Activated CD8-positive, alpha-beta memory T cell treated with anti-CD3 and anti-CD28 coated beads for 24 hours (primary cell): ENCODE measurements at regions not wholly inside any gene's neighbourhood (a gene's known extent, or its start where the extent isn't known, plus 50 kb on each side); places are given as distances from the start of the nearest gene placed in this dataset.
"Not testable (repeated sequence)": the region's sequence is repeated elsewhere in the genome, so short reads cannot be mapped to it uniquely, and the experiment has no call there.

Experiments used
- DNase-seq: peaks from one replicate; pipeline ENCODE4 v3.0.0-alpha.2; 2020

DNA sequence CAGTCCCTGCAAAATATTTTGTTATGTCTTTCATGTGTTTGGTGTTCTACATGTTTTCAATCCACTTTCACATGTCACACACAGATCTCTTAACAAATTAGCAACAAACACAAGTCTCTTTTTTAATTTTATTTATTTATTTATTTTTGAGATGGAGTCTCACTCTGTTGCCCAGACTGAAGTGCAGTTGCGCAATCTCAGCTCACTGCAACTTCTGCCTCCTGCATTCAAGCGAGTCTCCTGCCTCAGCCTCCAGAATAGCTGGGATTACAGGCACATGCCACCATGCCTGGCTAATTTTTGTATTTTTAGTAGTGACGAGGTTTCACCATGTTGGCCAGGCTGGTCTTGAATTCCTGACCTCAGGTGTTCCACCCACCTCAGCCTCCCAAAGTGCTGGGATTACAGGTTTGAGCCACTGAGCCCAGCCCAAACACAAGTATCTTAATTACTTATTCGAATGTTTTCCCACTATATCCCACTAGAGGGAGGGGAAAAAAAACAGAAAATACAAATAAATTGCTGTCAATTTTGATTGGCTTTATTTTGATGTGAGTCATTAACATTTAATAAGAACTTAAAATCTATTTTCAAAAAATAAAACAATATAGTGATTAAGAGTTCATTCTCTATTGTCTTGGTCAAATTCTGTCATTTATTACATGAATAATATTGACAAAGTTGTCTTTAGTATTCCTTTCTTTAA lies 1641.0 kb upstream of the CELF4 start:
- DNase-seq = not testable (repeated sequence)

DNA sequence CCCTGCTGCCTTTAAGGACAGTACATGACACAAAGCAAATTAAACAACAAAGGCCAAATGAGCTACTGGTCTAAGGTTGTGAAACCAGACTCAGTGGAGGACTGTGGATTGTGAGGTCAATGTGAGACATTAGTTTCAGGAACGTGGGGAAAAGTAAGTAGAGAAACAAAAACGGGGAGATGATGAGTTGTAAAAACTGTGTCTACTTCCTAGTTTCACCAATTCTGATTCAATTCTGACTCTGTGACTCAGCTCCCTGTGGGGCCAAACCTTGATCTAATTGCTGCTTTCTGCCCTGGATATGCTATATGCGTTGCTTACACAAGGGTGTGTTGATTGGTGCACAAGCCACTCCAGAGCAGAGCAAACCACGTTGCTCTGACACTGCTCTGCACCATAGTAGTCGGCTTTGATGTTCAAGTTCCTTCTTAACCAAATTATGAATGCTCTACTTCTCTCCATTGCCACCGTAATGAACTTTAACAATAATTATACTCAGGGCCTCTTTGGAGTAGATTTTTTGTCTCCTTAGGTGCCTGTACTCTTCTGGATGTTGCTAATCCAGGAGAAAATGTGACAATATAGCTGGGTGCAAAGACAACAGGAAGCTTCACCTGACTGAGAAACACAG lies 1640.1 kb upstream of the CELF4 start:
- DNase-seq = no peak

GRCh38 chr18:39200153-39200552 lies 1634.6 kb upstream of the CELF4 start:
- DNase-seq = no peak

DNA sequence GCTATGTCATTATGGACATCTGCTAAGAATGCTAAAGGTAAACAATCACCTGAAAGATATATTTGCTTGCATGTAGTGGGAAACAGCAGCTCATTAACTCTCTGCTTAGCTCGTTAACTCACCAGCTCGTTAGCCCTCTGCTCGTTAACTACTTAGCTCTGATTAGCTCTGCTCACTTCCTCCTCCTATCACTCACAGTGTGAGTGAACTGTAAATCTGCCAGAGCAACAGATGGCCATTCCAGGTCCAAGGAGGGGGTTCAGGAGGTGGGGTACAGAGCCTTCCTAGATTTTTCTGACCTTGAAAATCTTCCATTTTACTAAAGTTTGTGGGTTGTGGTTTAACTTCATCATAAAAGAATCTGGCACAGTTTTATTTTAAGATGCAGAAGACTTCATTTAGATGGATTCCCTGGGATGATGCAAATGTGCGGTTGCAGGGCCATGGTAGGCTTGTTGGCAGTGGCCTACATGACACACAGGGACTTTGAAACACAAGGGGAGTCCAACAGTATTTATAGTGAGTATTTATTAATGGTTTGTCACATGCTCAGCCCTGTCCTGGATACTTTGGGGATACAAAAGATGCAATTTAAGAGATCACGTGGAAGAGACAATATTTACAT lies 1633.7 kb upstream of the CELF4 start:
- DNase-seq = no peak

- DNase-seq = no peak
Measured at GRCh38 chr18:39198376-39198775, 1632.8 kb upstream of the CELF4 start.

DNA sequence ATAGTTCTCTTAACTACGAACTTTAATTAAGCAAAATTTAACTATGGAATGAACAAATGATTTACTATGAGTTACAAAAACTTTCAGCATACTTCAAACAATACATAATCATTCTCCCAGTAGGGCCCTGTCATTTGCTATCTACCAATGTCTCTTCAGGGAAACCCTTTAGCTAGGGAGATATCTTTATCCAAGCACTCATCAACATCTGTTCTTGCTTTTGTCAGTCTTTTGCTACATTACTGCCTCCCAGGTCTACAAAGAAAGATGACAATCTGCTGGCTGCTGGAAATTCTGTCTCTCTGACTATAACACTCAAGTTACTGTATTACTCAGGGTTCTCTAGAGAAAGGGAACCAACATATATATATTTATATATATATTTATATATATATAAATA lies 1626.3 kb upstream of the CELF4 start:
- no peak for DNase-seq

DNA sequence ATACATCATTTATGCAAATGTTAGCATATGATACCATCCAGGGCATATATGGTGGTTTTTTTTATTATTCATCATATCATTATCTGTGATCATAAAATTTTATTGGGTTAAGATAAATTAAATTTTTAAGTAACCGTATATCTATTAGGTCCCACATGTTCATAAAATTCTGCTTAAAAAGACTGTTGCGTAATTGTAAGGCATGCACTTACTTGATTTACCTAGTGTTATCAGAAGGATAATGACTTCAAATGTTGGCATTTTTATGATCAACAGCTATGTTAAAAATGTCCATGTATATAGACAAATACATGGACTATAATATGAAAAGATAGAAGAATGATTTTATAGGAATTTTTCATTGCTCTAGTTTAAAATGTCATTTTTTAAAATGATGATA lies 1625.5 kb upstream of the CELF4 start:
- no peak for DNase-seq

DNA sequence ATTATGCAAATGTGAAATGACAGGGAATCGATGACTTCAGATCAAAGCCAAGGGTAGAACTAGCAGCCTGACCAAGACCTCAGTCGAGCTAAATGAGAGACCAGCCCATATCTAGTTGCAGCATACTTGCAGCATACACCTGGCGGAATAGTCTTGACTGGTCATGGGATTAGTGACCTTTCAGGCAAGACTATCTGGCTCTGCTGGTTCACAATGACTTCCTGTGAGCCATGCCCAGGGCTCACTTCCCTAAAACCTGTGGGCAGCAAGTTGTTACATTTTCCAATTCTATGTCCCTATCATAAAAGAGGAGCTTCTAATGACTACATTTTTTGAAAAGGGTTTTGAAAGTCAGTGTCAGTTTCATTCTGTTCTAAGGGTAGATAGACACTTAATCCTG lies 1624.9 kb upstream of the CELF4 start:
- no peak for DNase-seq

GRCh38 chr18:39188278-39188677 lies 1622.7 kb upstream of the CELF4 start:
- DNase-seq = no peak

GRCh38 chr18:39186008-39186407 lies 1620.4 kb upstream of the CELF4 start:
- no peak for DNase-seq

DNA sequence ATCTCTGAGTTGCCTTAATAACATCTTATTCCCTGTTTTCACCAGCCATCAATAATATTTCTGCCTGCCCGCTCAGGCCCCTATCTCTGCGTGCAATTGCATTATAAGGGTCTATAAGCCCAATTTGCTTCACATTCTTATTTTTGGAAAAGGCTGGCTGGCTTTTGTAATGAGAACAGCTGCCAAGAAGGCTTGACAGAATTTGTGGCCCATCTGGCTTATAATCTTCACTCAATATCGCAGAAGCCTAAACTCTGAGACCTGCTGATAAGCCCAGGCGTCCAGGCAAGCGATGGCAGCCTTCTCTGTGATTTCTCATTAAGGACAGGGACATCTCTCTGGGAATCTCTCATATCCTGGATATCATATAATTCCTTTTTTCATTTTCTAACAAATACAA lies 1618.6 kb upstream of the CELF4 start:
- no peak for DNase-seq

GRCh38 chr18:39178166-39178565 lies 1612.6 kb upstream of the CELF4 start:
- no peak for DNase-seq

GRCh38 chr18:39172695-39173421 lies 1607.3 kb upstream of the CELF4 start:
- DNase-seq = no peak

- no peak for DNase-seq
Measured at GRCh38 chr18:39168723-39169122, 1603.1 kb upstream of the CELF4 start.

GRCh38 chr18:39167990-39168389 lies 1602.4 kb upstream of the CELF4 start:
- DNase-seq = no peak

GRCh38 chr18:39166776-39167175 lies 1601.2 kb upstream of the CELF4 start:
- DNase-seq = no peak

GRCh38 chr18:39162013-39162827 lies 1596.6 kb upstream of the CELF4 start:
- no peak for DNase-seq

DNA sequence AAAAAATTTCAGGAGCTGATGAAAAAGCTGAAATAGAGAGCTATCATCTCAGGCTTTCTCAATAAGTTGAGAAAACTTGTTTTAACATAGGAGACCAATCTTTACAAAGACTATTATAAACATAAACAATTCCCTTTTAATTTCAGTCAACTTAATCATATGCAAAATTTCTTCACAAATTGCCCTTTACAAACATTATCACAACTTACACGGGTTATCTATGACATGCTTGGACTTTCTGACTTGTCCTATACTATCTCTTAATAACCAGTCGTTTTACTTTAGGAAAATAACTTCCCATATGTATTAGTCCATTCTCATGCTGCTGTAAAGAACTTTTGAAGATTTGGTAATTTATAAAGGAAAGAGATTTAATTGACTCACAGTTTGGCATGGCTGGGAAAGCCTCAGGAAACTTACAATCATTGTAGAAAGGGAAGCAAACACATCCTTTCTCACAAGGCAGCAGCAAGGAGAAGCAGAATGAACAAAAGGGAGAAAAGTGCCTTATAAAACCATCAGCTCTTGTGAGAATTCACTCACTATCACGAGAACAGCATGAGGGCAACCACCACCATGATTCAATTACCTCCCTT lies 1583.7 kb upstream of the CELF4 start:
- no peak for DNase-seq

- no peak for DNase-seq
Measured at GRCh38 chr18:39134255-39134654, 1568.7 kb upstream of the CELF4 start.

GRCh38 chr18:39127538-39127937 lies 1561.9 kb upstream of the CELF4 start:
- DNase-seq = not testable (repeated sequence)

- DNase-seq = no peak
Measured at GRCh38 chr18:39113790-39114189, 1548.2 kb upstream of the CELF4 start.

DNA sequence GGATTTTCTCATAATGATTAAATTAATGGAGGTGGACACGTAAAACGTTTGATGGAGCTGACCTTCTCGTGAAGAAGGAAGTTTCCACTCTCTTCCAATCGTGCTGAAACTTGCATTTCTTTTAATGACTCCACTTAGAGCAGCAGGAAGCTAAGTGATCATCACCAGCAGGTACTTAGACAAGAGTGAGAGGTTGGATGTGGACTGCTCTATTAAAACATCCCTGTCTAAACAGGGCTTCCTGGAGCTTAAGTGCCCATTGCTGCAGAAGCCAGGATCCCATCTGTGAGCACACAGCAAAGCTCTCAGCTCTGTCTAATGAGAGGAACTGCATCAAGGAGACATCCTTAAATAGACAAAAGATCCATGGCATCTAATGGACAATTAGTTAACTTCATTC lies 1539.5 kb upstream of the CELF4 start:
- no peak for DNase-seq
